ENCODE measurements at regions not wholly inside any gene's neighbourhood (a gene's known extent, or its start where the extent isn't known, plus 50 kb on each side); places are given as distances from the start of the nearest gene placed in this dataset.

GRCh38 chrX:124940531-124940930 lies 379.1 kb upstream of the TEX13C start:
- Mint-ChIP-seq H3K4me1 (no peaks in the 10 kb centered on the region), H3K4me3 (no peak overlapping the region), H3K27ac (no peak overlapping the region), H3K36me3 (ENCODE audit: low read depth) (no peaks in the 10 kb centered on the region), H3K27me3 (no peaks in the 10 kb centered on the region), H3K9me3 (no peaks in the 10 kb centered on the region)
- ChIA-PET POLR2A (no interaction called here), CTCF (no interaction called here)
- DNase-seq: no peak

- Mint-ChIP-seq H3K4me1 (no peaks in the 10 kb centered on the region), H3K9me3 (no peaks in the 10 kb centered on the region), H3K27me3 (no peaks in the 10 kb centered on the region), H3K27ac (no peak overlapping the region), H3K36me3 (ENCODE audit: low read depth) (no peaks in the 10 kb centered on the region), H3K4me3 (no peak overlapping the region)
- ChIA-PET CTCF (no interaction called here), POLR2A (no interaction called here)
- DNase-seq: no peak
Measured at GRCh38 chrX:124954402-124954801, 365.3 kb upstream of the TEX13C start.

- Mint-ChIP-seq H3K27ac (no peak overlapping the region), H3K4me3 (no peak overlapping the region), H3K9me3 (no peaks in the 10 kb centered on the region), H3K27me3 (no peaks in the 10 kb centered on the region), H3K36me3 (ENCODE audit: low read depth) (no peaks in the 10 kb centered on the region), H3K4me1 (no peaks in the 10 kb centered on the region)
- DNase-seq: no peak
- ChIA-PET POLR2A (no interaction called here), CTCF (no interaction called here)
Measured at GRCh38 chrX:124960454-124960853, 359.2 kb upstream of the TEX13C start.

GRCh38 chrX:124963717-124964116 lies 356.0 kb upstream of the TEX13C start, which contains the start of gene TENM1:
TSS of gene TENM1 (minus strand) at chrX:124963817.
- Mint-ChIP-seq H3K9me3 (no peaks in the 10 kb centered on the region), H3K4me3 (no peak within 1 kb of the TSS), H3K4me1 (no peaks in the 10 kb centered on the region), H3K27ac (no peak within 1 kb of the TSS), H3K36me3 (ENCODE audit: low read depth) (no peaks in the 10 kb centered on the region), H3K27me3 (no peaks in the 10 kb centered on the region)
- DNase-seq: no peak
- CTCF ChIA-PET: no interaction called here
- POLR2A ChIA-PET: no interaction called here

GRCh38 chrX:124975456-124975855 lies 344.2 kb upstream of the TEX13C start:
- Mint-ChIP-seq H3K27me3 (no peaks in the 10 kb centered on the region), H3K27ac (no peak overlapping the region), H3K4me1 (no peaks in the 10 kb centered on the region), H3K4me3 (no peak overlapping the region), H3K9me3 (no peaks in the 10 kb centered on the region), H3K36me3 (ENCODE audit: low read depth) (no peaks in the 10 kb centered on the region)
- ChIA-PET POLR2A (no interaction called here), CTCF (no interaction called here)
- no peak for DNase-seq

GRCh38 chrX:124981420-124981819 lies 338.3 kb upstream of the TEX13C start:
- no peaks in the 10 kb centered on the region for H3K9me3 Mint-ChIP-seq
- ChIA-PET CTCF (no interaction called here), POLR2A (no interaction called here)
- no peak overlapping the region for H3K4me3 Mint-ChIP-seq
- no peak for DNase-seq
- H3K27me3 Mint-ChIP-seq: no peaks in the 10 kb centered on the region
- H3K4me1 Mint-ChIP-seq: no peaks in the 10 kb centered on the region
- H3K36me3 Mint-ChIP-seq (ENCODE audit: low read depth): no peaks in the 10 kb centered on the region
- H3K27ac Mint-ChIP-seq: no peak overlapping the region

- POLR2A ChIA-PET: no interaction called here
- CTCF ChIA-PET: no interaction called here
- H3K27ac Mint-ChIP-seq: no peak overlapping the region
Measured at GRCh38 chrX:124984140-124984813, 335.4 kb upstream of the TEX13C start.

GRCh38 chrX:124986284-124986683 lies 333.4 kb upstream of the TEX13C start:
- no peak for DNase-seq
- CTCF ChIA-PET: no interaction called here
- Mint-ChIP-seq H3K9me3 (no peaks in the 10 kb centered on the region), H3K27me3 (no peaks in the 10 kb centered on the region), H3K4me1 (no peaks in the 10 kb centered on the region), H3K36me3 (ENCODE audit: low read depth) (no peaks in the 10 kb centered on the region), H3K4me3 (no peak overlapping the region), H3K27ac (no peak overlapping the region)
- POLR2A ChIA-PET: no interaction called here

More at GRCh38 chrX:124984140-124984813, 335.4 kb upstream of the TEX13C start:
- Mint-ChIP-seq H3K4me1 (no peaks in the 10 kb centered on the region), H3K27me3 (no peaks in the 10 kb centered on the region), H3K4me3 (no peak overlapping the region), H3K9me3 (no peaks in the 10 kb centered on the region), H3K36me3 (ENCODE audit: low read depth) (no peaks in the 10 kb centered on the region)
- no peak for DNase-seq

GRCh38 chrX:124993735-124994134 lies 325.9 kb upstream of the TEX13C start:
- CTCF ChIA-PET: no interaction called here
- no peaks in the 10 kb centered on the region for H3K36me3 Mint-ChIP-seq (ENCODE audit: low read depth)
- H3K27ac Mint-ChIP-seq: no peak overlapping the region
- H3K27me3 Mint-ChIP-seq: no peaks in the 10 kb centered on the region
- no peak for DNase-seq
- no peaks in the 10 kb centered on the region for H3K9me3 Mint-ChIP-seq
- POLR2A ChIA-PET: no interaction called here
- H3K4me3 Mint-ChIP-seq: no peak overlapping the region
- H3K4me1 Mint-ChIP-seq: no peaks in the 10 kb centered on the region

GRCh38 chrX:124994404-124994803 lies 325.3 kb upstream of the TEX13C start:
- ChIA-PET POLR2A (no interaction called here), CTCF (no interaction called here)
- Mint-ChIP-seq H3K4me3 (no peak overlapping the region), H3K9me3 (no peaks in the 10 kb centered on the region), H3K4me1 (no peaks in the 10 kb centered on the region), H3K36me3 (ENCODE audit: low read depth) (no peaks in the 10 kb centered on the region), H3K27ac (no peak overlapping the region), H3K27me3 (no peaks in the 10 kb centered on the region)
- no peak for DNase-seq

GRCh38 chrX:125003746-125004446 lies 315.8 kb upstream of the TEX13C start:
- DNase-seq: no peak
- H3K27ac Mint-ChIP-seq: no peak overlapping the region
- H3K36me3 Mint-ChIP-seq (ENCODE audit: low read depth): no peaks in the 10 kb centered on the region
- ChIA-PET CTCF (interaction anchor here (0.7 kb wide), 1 partner anchor 98 kb away, joined by 3 read pairs; no protein-coding TSS in a partner anchor), POLR2A (no interaction called here)
- H3K4me1 Mint-ChIP-seq: no peaks in the 10 kb centered on the region
- no peaks in the 10 kb centered on the region for H3K27me3 Mint-ChIP-seq
- H3K4me3 Mint-ChIP-seq: no peak overlapping the region
- no peaks in the 10 kb centered on the region for H3K9me3 Mint-ChIP-seq

GRCh38 chrX:125004799-125005198 lies 314.9 kb upstream of the TEX13C start:
- ChIA-PET CTCF (interaction anchor here (0.7 kb wide), 1 partner anchor 97 kb away, joined by 3 read pairs; no protein-coding TSS in a partner anchor), POLR2A (no interaction called here)
- Mint-ChIP-seq H3K27ac (no peak overlapping the region), H3K27me3 (no peaks in the 10 kb centered on the region), H3K4me1 (no peaks in the 10 kb centered on the region), H3K9me3 (no peaks in the 10 kb centered on the region), H3K4me3 (no peak overlapping the region), H3K36me3 (ENCODE audit: low read depth) (no peaks in the 10 kb centered on the region)
- DNase-seq: no peak

GRCh38 chrX:125005863-125006262 lies 313.8 kb upstream of the TEX13C start:
- no peak for DNase-seq
- POLR2A ChIA-PET: no interaction called here
- Mint-ChIP-seq H3K9me3 (no peaks in the 10 kb centered on the region), H3K27me3 (no peaks in the 10 kb centered on the region), H3K4me3 (no peak overlapping the region), H3K4me1 (no peaks in the 10 kb centered on the region), H3K27ac (no peak overlapping the region), H3K36me3 (ENCODE audit: low read depth) (no peaks in the 10 kb centered on the region)
- CTCF ChIA-PET: interaction anchor here (1.1 kb wide), 1 partner anchor 9 kb away, joined by 3 read pairs; no protein-coding TSS in a partner anchor

- CTCF ChIA-PET: no interaction called here
- Mint-ChIP-seq H3K27ac (no peak overlapping the region), H3K27me3 (no peaks in the 10 kb centered on the region), H3K9me3 (peaks cover 2% of the 10 kb centered on the region), H3K36me3 (ENCODE audit: low read depth) (no peaks in the 10 kb centered on the region), H3K4me3 (no peak overlapping the region), H3K4me1 (no peaks in the 10 kb centered on the region)
- POLR2A ChIA-PET: no interaction called here
- DNase-seq: no peak
Measured at GRCh38 chrX:125006704-125007103, 313.0 kb upstream of the TEX13C start.

All from activated CD4-positive, alpha-beta T cell treated with anti-CD3 and anti-CD28 coated beads, Interleukin-2, amount 10 ng/mL, durations not matched to agents 7 days and 5 days (primary cell).